ENCODE measurements at regions not wholly inside any gene's neighbourhood (a gene's known extent, or its start where the extent isn't known, plus 50 kb on each side); places are given as distances from the start of the nearest gene placed in this dataset.

DNA sequence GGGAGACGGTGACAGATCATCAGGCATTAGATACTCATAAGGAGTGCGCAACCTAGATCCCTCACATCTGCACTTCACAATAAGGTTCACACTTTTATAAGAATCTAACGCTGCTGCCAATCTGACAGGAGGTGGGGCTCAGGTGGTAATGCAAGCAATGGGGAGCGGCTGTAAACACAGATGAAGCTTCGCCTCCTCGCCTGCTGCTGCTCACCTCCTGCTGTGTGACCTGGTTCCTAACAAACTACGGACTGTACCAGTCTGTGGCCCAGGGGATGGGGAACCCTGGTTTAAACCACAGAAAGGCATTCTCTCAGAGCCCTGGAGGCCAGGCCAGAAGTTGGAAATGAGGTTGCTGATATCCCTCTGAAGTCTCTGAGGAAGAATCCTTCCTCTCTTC is 323.6 kb downstream of the DRD1 start:
- TF ChIP-seq, protein P1, sequence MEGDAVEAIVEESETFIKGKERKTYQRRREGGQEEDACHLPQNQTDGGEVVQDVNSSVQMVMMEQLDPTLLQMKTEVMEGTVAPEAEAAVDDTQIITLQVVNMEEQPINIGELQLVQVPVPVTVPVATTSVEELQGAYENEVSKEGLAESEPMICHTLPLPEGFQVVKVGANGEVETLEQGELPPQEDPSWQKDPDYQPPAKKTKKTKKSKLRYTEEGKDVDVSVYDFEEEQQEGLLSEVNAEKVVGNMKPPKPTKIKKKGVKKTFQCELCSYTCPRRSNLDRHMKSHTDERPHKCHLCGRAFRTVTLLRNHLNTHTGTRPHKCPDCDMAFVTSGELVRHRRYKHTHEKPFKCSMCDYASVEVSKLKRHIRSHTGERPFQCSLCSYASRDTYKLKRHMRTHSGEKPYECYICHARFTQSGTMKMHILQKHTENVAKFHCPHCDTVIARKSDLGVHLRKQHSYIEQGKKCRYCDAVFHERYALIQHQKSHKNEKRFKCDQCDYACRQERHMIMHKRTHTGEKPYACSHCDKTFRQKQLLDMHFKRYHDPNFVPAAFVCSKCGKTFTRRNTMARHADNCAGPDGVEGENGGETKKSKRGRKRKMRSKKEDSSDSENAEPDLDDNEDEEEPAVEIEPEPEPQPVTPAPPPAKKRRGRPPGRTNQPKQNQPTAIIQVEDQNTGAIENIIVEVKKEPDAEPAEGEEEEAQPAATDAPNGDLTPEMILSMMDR (IDR thresholded peaks at IDR 0.05; ENCODE audit: low read depth, low read length), result no peak
- no peak for DNase-seq (ENCODE audit: extremely low read depth, low read depth)

DNA sequence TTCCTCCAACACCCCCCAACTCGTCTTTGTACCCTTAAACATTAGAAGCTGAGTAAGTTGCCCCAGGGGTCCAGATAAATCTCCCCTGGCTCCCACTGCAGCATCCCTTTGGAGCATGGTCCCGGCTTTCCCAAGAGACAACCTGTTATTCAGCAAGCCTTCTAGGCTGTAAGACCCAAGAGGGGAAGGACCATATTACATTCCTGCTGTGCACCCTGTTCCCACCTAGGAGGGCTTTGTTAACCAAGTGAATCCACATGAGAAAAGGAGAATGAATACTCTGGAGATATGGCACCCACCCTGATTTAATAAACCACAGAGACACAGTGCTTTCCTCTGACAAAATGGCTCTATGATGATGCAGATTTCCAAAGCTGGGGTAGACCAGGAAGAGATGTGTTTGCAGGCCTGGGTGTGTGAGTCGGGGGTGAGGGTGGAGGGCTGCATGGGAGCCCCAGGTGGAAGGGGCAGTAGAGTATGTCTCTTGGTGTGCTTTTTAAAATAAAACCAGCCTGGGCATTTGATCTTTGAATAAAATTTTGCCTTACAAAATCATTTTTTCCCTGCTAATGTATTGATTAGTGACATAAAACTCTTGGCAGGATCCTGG is 325.2 kb downstream of the DRD1 start:
- DNase-seq (ENCODE audit: extremely low read depth, low read depth), result no peak
- TF ChIP-seq, protein P1 (IDR thresholded peaks at IDR 0.05; ENCODE audit: low read depth, low read length), result no peak

DNA sequence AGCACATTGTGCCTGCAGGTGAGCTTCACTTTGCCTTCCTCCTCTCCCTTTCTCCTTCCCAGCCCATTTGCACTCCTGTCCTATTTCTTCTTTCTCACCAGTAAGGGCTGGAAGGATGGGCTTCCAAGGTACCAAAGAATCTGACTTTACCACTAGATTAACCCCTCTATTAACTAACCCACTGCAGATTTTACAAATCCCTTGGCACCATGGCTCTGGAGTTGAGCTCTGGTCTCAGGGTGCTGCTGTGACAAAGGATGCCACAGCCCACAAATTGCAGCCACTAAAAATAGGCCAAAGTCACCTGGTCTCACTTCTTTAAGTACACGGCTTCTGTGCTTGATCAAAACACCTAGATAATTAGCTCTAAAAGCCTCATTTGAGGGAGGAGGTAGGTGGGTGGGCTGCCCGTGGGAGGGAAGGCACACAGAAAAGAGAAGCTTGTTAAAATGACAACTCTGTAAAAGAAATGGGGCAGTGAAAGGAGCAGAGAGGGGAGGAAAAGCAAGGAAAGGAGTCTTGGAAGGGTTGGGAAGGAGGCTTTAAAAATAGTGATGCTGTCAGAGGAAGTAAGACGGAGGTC is 327.4 kb downstream of the DRD1 start:
- TF ChIP-seq, protein P1 (IDR thresholded peaks at IDR 0.05; ENCODE audit: low read depth, low read length), result no peak
- no peak for DNase-seq (ENCODE audit: extremely low read depth, low read depth)

DNA sequence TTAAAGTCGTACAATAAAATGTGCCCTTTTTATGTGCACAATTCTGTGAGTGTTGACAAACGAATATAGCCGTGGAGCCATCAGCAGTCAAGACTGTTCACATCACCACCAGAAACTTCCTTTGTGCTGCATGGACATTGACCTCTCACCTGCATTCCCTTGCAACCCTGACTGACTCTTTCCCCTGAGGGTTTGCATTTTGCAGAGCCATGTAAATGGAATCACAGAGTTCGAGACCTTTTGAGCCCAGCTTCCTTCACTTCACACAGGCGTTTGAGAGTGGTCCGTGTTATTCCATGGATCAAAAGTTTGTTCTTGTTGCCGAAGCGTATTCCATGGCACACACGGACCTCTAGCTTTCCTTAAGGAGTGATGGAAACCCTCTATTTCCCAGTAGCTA is 328.2 kb downstream of the DRD1 start:
- no peak for DNase-seq (ENCODE audit: extremely low read depth, low read depth)
- TF ChIP-seq, protein P1 (IDR thresholded peaks at IDR 0.05; ENCODE audit: low read depth, low read length), result no peak

DNA sequence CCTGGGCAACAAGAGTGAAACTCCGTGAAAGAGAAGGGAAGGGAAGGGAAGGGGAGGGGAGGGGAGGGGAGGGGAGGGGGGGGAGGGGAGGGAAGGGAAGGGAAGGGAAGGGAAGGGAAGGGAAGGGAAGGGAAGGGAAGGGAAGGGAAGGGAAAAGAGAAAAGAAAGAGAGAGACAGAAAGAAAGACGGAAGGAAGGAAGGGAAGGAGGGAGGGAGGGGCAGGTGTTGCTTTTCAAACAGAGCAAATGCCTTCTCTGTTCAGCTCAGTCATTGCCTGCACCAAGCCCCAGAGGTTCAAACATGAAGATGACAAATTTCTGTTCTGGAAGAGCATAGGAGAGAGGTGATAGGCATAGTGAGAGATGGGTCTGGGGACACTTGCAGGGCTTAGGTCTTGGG is 330.0 kb downstream of the DRD1 start:
- no peak for DNase-seq (ENCODE audit: extremely low read depth, low read depth)
- TF ChIP-seq, protein P1 (IDR thresholded peaks at IDR 0.05; ENCODE audit: low read depth, low read length), result no peak

- TF ChIP-seq, protein P1 (IDR thresholded peaks at IDR 0.05; ENCODE audit: low read depth, low read length), result no peak
Observed at GRCh38 chr5:175109058-175109755, 334.8 kb downstream of the DRD1 start.

DNA sequence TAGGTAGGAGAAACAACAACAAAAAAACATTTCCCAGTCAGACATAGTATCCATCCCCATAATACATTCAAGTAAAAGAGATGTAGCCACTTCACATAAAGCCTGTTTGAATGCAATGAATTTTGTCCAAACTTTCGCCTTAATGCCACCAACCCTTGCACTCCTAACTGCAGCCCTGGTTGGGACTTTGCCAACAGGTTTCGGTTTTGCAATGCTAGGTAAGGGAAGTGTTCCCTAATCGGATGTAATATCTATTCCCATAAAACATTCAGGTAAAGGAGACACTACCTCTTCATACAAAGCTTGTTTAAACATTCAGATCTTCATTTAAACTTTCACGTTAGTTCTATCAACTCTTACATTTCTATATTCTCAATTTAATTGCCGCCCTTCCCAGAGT is 336.1 kb downstream of the DRD1 start:
- TF ChIP-seq, protein P1 (IDR thresholded peaks at IDR 0.05; ENCODE audit: low read depth, low read length), result no peak

More at GRCh38 chr5:175109058-175109755, 334.8 kb downstream of the DRD1 start:
- DNase-seq (ENCODE audit: extremely low read depth, low read depth), result no peak

More for the DNA sequence above, 336.1 kb downstream of the DRD1 start:
- DNase-seq (ENCODE audit: extremely low read depth, low read depth), result no peak

Data from AG09319 (cell line).